ENCODE measurements at regions not wholly inside any gene's neighbourhood (a gene's known extent, or its start where the extent isn't known, plus 50 kb on each side); places are given as distances from the start of the nearest gene placed in this dataset.

GRCh38 chr6:48388044-48388443 lies 277.0 kb upstream of the PTCHD4 start:
- TF ChIP-seq CTCF (IDR thresholded peaks at IDR 0.05) (no peak), POLR2A (IDR thresholded peaks at IDR 0.05) (no peak), EP300 (IDR thresholded peaks at IDR 0.05) (no peak)
